Large intestine (tissue), 3 donors: ENCODE measurements at regions not wholly inside any gene's neighbourhood (a gene's known extent, or its start where the extent isn't known, plus 50 kb on each side); places are given as distances from the start of the nearest gene placed in this dataset.
A peak's percentile ranks its signal among the peaks of the same experiment; 100 is the strongest.

Experiments used
- DNase-seq, 2 donors: peaks; one replicate each; pipeline versions ENCODE4 v3.0.0 to v3.0.0-alpha.2; 2013
- H3K27ac ChIP-seq: one replicate; pipeline ENCODE4 v1.5.1; 2013; ENCODE audit warnings: low read length
- H3K27me3 ChIP-seq: 2 replicates; pipeline ENCODE4 v1.6.1; 2013; ENCODE audit warnings: low read length; ENCODE audit not compliant: control insufficient read depth, insufficient read depth
- H3K36me3 ChIP-seq: 2 replicates; pipeline ENCODE4 v1.6.1; 2013; ENCODE audit warnings: low read length; ENCODE audit not compliant: control insufficient read depth, insufficient read depth
- H3K4me1 ChIP-seq: one replicate; pipeline ENCODE4 v1.6.1; 2013; ENCODE audit warnings: low read length; ENCODE audit not compliant: control insufficient read depth, insufficient read depth
- H3K4me3 ChIP-seq: one replicate; pipeline ENCODE4 v1.5.1; 2013; ENCODE audit warnings: low read length
- H3K9me3 ChIP-seq: one replicate; pipeline ENCODE4 v1.6.1; 2013; ENCODE audit warnings: mild to moderate bottlenecking, low read depth, low read length, moderate library complexity; ENCODE audit not compliant: control insufficient read depth
- WGBS: methylation state at CpG from one replicate; pipeline ENCODE4 v1.1.5; 2013; ENCODE audit warnings: low lambda C conversion rate; ENCODE audit not compliant: insufficient coverage; 5-methylcytosine and 5-hydroxymethylcytosine counted together

DNA sequence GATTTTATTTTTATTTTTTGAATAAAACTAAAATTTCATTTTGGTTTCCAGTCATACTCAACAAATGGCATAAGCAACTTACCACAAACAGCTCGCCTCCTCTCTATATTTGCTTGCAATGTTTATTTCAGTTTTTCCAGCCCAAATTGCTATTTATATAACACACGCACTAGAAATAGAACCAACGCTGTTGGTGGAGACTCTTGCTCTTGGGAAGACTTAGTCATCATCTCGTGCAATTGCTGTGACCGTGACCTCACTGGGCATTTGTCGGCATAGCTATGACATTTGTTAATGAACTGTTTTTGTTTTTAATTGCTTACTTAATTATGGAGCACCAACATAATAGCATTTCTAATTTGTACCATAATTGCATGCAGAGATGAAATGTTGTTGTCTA, 153.1 kb upstream of the OTX2 start:
- WGBS: no CpG with 5 or more reads among the region's 6 CpGs
- H3K27ac ChIP-seq: no peak overlapping the region
- DNase-seq: no peak
- H3K4me3 ChIP-seq: no peak overlapping the region
- peaks cover 2% of the 10 kb centered on the region for H3K27me3 ChIP-seq
- no peaks in the 10 kb centered on the region for H3K4me1 ChIP-seq
- H3K9me3 ChIP-seq: no peaks in the 10 kb centered on the region
- H3K36me3 ChIP-seq: no peaks in the 10 kb centered on the region

DNA sequence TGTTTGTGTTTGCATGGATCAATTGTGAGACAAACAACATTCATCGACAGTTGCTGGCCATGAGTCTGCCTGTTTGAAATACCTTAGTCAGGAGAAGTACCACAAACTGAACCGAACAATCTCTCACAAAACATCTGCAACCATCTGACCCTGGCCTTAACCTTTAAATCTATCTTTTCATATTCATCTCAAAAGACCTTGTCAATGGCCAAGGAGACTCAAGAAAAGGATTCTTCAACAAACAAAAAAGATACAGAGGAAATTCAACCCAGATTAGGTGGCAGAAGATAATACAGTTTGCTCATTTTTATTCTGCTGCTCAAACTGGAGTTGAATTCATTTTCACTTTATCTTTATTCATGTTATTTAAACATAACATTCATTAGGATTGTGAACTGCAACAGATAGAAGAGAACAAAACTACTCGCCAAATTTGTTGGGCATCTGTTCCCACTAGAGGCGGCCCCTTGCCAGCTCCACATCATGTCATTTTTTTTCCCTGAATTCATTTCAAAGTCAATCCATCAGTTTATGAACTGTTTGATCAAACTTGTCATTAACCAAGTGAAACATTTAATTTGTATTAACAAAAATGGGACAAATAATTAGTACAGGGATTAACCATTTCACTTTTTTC, 152.3 kb upstream of the OTX2 start:
- Histone ChIP-seq H3K27ac (no peak overlapping the region), H3K27me3 (peaks cover 2% of the 10 kb centered on the region), H3K9me3 (no peaks in the 10 kb centered on the region), H3K4me3 (no peak overlapping the region), H3K36me3 (no peaks in the 10 kb centered on the region), H3K4me1 (no peaks in the 10 kb centered on the region)
- WGBS: 100% methylated on average over 1 of the region's 4 CpGs
- no peak for DNase-seq

- Histone ChIP-seq H3K27me3 (no peaks in the 10 kb centered on the region), H3K36me3 (no peaks in the 10 kb centered on the region), H3K4me1 (no peaks in the 10 kb centered on the region), H3K27ac (no peak overlapping the region), H3K9me3 (no peaks in the 10 kb centered on the region), H3K4me3 (no peak overlapping the region)
- no peak for DNase-seq
Observed at GRCh38 chr14:56959869-56960268, 149.6 kb upstream of the OTX2 start.

DNA sequence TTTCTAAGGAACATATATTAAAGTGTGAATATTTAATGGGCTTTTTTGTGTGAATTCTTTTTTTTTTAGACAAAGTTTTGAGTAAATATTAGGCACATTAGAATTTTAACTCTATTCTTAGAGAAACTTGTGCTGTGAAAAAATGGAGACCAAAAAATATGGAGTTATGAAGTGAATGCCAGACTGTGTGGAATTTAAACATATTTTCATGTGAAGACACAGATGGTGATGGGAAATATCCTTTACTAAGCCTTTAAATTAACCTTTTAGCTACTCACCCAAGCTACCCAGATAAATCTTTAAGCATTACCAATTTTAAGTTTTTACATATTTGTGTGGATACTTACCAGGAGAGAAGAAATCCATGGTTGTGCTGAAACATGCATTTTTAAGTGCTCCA, 148.8 kb upstream of the OTX2 start:
- Histone ChIP-seq H3K4me1 (no peaks in the 10 kb centered on the region), H3K9me3 (no peaks in the 10 kb centered on the region), H3K27ac (no peak overlapping the region), H3K27me3 (no peaks in the 10 kb centered on the region), H3K4me3 (no peak overlapping the region), H3K36me3 (no peaks in the 10 kb centered on the region)
- DNase-seq: no peak

GRCh38 chr14:56956182-56956581, 145.9 kb upstream of the OTX2 start:
- Histone ChIP-seq H3K27me3 (no peaks in the 10 kb centered on the region), H3K9me3 (no peaks in the 10 kb centered on the region), H3K36me3 (no peaks in the 10 kb centered on the region), H3K4me1 (peaks cover 2% of the 10 kb centered on the region), H3K4me3 (no peak overlapping the region), H3K27ac (no peak overlapping the region)
- DNase-seq: no peak
- WGBS: 40% methylated on average over 1 of the region's 2 CpGs

DNA sequence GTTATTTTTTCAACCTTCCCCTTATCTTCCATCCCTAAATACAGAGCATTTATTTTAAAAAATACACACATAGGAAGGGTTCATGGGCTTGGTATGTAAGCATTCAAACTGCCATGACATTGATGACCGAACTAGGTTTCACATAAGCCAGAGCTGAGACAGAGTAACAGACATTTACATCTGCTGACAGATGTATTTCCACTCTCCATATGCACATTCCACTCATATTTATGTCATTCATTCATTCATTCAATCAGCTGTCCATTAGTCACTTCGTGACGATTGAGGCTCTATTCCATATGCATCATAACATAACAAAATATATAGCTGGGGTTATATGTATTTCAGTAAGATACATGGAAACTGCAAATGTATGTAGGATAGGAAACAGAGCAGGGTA, 145.5 kb upstream of the OTX2 start:
- Histone ChIP-seq H3K36me3 (no peaks in the 10 kb centered on the region), H3K4me3 (no peak overlapping the region), H3K4me1 (peaks cover 2% of the 10 kb centered on the region), H3K27ac (no peak overlapping the region), H3K27me3 (no peaks in the 10 kb centered on the region), H3K9me3 (no peaks in the 10 kb centered on the region)
- WGBS: 100% methylated on average over 1 of the region's 3 CpGs
- DNase-seq: no peak

GRCh38 chr14:56953884-56954283, 143.6 kb upstream of the OTX2 start:
- WGBS: 0% methylated on average over 1 of the region's 5 CpGs

DNA sequence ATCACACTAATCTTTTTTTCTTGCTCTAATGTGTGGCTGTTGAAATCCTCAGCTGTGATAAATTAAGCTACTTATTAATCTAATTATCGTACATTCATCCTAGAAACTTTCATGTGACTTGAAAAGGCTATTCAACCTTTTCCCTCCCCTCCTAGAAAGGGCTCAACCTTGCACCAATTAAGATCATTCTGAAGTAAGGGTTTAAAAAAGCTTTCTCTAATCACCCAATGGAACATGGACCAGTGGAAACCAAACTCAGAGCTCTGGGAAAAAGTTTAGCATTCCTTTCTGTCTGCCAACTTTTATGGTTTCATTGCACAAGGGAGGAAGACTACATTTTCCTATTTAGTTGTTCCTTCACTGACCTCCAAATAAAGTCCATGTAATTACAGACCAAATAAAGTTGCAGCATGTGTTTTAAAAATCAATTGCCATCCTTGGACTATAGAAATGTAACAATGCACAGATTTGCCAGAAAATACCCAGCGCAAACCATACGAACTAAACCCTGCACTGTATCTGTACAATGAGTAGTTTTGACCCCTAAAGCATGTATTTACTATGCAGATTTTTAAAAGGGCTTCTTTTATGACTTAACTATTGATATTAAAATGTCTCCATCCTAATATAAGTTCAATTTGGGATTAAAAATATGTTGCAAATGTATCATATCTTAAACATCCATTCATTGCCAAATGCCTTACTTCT, 142.6 kb upstream of the OTX2 start:
- Histone ChIP-seq H3K4me3 (no peak overlapping the region), H3K4me1 (peaks cover 2% of the 10 kb centered on the region), H3K9me3 (no peaks in the 10 kb centered on the region), H3K36me3 (no peaks in the 10 kb centered on the region), H3K27ac (no peak overlapping the region), H3K27me3 (no peaks in the 10 kb centered on the region)
- WGBS: no CpG with 5 or more reads among the region's 3 CpGs
- DNase-seq: peak; percentile 32 to 78

More at GRCh38 chr14:56953884-56954283, 143.6 kb upstream of the OTX2 start:
- H3K4me1 ChIP-seq: peaks cover 2% of the 10 kb centered on the region
- no peaks in the 10 kb centered on the region for H3K9me3 ChIP-seq
- H3K27ac ChIP-seq: no peak overlapping the region
- no peaks in the 10 kb centered on the region for H3K27me3 ChIP-seq
- no peaks in the 10 kb centered on the region for H3K36me3 ChIP-seq
- DNase-seq: no peak
- H3K4me3 ChIP-seq: no peak overlapping the region

DNA sequence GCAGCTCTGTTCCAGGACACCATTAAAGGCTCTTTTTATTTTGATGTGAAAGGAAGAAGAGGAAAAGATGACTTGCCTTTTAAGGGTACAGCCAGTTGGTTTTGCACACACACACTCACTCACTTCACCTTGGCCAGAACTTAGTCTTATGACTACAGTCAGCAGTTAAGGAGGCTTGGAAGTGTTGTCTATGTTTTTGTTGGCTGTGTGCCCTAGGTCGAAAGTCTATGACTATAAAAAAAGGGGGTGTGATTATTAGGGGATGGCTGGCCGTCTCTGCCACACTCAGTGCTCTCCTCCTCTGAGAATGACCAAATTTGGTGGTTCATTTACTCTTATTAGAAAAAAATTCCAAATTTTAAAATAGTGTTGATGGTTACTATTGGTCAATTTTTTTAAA, 139.5 kb upstream of the OTX2 start:
- no peak overlapping the region for H3K4me3 ChIP-seq
- no peaks in the 10 kb centered on the region for H3K36me3 ChIP-seq
- peak; percentile 83 to 94 for DNase-seq
- peaks cover 2% of the 10 kb centered on the region for H3K4me1 ChIP-seq
- peak overlapping the region; percentile 16 for H3K27ac ChIP-seq
- peaks cover 3% of the 10 kb centered on the region for H3K27me3 ChIP-seq
- H3K9me3 ChIP-seq: no peaks in the 10 kb centered on the region
- 11% methylated on average over 1 of the region's 2 CpGs for WGBS

DNA sequence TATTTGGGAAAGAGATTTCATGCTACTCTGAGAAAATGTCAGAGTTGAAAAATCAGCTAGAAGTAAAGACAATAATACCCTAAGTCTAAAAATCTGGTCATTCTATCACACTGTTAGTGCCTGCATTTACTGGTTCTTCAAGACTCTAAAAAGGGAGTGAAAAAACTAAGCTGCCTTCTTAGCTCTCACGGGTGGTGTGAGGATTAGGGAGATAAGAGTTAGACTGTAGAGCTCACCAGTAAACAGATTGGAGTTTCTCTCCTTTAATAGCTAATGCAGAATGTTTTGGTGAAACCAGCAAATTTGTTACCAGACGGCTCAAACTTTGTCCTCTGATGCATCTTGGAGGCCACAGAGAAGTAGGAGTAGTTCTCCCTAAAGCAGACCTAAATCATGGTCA, 135.0 kb upstream of the OTX2 start:
- H3K27me3 ChIP-seq: peaks cover 3% of the 10 kb centered on the region
- no CpG with 5 or more reads among the region's 2 CpGs for WGBS
- H3K9me3 ChIP-seq: no peaks in the 10 kb centered on the region
- H3K4me1 ChIP-seq: no peaks in the 10 kb centered on the region
- no peaks in the 10 kb centered on the region for H3K36me3 ChIP-seq
- no peak for DNase-seq
- H3K27ac ChIP-seq: no peak overlapping the region
- no peak overlapping the region for H3K4me3 ChIP-seq

DNA sequence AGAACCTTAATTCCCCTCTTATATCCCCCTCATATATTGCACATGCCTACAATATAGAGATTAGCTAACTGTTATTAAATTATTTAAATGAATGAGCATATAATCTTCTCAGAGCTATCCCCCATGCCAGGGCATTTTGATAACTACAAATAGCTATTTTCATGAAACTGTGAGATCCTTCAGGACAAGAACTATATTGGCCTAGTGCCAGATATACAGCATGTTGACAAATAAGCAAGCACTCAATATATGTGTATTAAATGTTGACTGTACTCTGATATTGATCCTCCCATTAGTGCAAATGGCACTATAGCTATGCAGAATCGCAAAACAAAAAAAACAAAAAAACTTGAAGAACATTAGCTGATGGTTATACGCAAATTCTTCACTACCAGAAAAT, 134.1 kb upstream of the OTX2 start:
- Histone ChIP-seq H3K4me3 (no peak overlapping the region), H3K36me3 (no peaks in the 10 kb centered on the region), H3K9me3 (no peaks in the 10 kb centered on the region), H3K27me3 (peaks cover 3% of the 10 kb centered on the region), H3K4me1 (no peaks in the 10 kb centered on the region), H3K27ac (no peak overlapping the region)
- 92% methylated on average over 2 of the region's 2 CpGs for WGBS
- DNase-seq: no peak
